A172 (cell line): ENCODE measurements at regions not wholly inside any gene's neighbourhood (a gene's known extent, or its start where the extent isn't known, plus 50 kb on each side); places are given as distances from the start of the nearest gene placed in this dataset.
A peak's percentile ranks its signal among the peaks of the same experiment; 100 is the strongest.
"Not testable (repeated sequence)": the region's sequence is repeated elsewhere in the genome, so short reads cannot be mapped to it uniquely, and the experiment has no call there.

Experiments used
- DNase-seq: peaks from one replicate; pipeline ENCODE4 v3.0.0-alpha.2; 2015; ENCODE audit warnings: low spot score

DNA sequence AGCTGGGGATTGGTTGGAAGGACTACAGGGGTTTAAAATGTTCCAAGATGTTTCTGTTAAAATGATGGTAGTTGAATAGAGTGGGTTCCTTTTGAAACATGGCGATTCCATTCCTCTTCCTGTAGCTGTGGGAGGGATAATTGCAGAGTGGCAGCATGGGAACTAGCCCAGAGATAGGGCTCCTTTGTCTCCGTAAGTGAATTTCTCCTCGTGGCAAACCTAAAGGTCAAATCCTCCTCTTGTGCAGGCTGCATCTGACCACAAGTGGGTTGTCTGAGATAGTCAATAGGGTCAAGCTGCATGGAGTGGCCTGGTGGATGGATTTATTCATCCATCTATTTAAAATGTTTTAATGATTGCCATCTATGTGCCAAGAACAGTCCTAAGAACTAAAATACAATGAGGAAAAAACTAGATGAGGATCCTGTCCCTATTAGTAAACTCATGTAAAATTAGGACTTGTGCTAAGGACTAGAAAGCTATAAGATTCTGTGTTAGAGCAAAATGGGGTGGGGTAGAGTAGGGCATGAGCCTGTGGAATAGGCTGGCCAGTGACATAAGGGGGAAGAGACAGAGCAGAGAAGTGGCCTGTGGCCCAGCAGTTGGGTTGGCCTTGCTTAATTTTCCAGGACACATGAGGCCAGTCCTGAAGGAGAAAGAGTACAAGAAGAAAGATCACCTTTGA is 89.1 kb upstream of the IVNS1ABP start:
- no peak for DNase-seq

DNA sequence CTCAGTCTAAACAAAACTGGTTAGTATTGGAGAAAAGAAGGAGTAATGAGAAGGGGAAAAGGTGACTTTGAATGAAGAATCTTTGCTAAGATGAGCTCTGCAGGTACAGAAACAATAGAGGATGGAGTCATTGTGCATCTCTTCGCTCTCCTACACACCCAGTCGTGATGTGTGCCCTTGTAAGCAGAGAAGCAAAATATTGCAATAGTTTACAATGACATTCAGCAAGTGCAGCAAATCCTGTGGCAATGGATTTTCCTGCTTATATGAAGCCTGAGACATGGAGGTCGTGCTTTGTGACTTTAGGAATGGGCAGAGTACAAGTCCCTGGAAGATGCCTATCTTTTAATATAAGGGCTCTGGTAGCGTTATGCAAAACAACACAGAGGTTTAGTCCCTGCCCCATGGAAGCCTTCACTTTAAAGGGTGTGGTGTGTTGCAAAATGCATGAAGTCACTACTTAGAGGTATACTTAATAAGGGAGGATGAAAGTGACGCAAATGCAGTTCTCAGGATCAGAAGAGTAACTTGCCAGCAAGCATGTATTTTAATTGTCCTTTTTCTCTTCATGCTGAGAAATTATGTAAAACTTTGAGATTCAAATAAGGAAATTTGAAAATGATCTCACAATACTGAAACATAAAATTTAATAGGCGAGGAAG is 88.0 kb upstream of the IVNS1ABP start:
- DNase-seq, result no peak

DNA sequence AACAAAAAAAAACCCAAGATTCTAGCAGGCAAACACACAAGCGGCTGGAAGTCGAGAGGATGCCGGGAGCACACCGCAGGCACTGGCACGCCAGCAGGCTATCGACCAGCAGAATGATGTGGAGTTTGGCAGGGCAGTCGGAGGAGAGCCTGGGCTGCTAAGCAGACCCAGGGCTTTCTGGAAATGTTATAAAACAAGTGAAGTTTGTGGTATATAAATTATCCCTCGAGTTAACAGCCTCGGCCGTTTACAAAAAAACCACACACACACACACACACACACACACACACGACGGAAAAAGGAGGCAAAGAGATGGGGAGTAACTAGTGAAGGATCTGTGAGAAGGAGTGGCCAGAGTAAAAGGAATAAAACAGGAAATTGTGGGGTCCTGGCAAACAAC is 87.2 kb upstream of the IVNS1ABP start:
- no peak for DNase-seq

DNA sequence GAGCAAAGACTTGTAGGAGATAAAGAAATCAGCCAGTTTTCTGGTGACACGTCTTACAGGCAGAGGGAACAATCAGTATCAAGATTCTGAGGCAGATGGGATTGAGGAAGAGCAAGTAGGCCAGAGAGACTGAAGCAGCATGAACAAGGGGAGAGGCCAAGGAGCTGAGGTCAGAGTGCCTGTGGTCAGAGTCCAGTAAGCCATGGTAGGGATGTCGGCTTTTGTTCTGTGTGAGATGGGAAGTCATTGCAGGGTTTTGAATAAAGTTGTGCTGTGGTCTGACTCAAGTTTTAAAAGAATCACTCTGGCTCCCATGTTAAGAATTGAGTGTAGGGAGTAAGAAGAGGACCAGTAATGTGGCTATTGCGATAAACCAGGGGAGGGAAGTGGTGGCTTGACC is 85.9 kb upstream of the IVNS1ABP start:
- DNase-seq, result no peak

DNA sequence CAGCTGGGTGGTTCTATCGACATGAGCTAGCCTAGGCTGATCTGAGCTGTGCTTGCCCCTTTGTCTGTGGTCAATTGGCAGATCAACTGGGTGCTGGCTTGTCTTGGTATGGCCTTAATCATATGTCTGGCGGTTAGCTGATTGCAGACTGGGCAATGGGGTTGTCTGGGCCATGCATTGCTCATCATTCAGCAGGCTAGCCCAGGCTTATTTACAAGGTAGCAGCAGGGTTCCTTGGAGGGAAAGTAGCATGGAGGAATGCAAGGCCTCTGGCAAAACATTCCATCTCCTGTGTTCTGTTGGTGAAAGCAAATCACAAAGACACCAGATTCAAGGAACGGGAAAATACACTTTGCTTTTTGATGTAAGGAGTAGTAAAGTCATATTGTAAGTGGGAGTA is 84.0 kb upstream of the IVNS1ABP start:
- DNase-seq, result peak; percentile 82

DNA sequence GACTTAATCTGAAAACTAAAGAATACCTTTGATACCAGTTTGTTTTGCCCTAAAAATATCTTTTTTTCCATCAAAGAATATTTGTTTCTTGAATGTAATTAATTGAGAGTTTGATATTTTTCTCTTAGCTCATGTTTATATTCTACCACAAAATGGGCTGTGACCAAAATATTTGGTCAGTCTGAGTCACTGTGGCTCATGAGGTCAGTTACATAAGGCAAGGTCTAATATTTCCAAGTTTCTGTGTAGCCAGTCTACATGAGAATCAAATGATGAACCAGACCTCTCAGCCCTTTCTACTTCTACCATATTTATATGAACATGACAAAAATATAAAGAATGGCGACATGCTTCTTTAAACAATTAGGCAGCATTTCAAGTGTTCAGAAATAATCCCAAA is 83.0 kb upstream of the IVNS1ABP start:
- DNase-seq, result peak; percentile 60

DNA sequence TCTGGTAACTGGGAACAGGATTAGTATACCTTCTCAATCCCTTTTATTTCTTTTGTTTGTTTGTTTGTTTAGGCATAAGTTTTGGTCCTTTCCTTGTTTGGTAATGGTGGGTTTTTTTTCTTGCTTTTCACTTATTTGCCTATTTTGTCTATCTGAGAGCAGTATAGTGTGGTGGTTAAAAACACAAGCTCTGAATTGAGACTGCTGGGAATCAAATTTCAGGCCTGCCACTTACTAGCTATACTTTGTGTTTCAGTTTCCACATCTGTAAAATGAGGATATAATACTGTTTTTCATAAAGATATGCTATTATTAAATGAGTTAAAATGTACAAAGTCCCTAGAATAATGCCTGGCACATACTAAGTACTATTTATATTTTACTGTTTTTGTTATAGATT is 81.6 kb upstream of the IVNS1ABP start:
- DNase-seq, result no peak

DNA sequence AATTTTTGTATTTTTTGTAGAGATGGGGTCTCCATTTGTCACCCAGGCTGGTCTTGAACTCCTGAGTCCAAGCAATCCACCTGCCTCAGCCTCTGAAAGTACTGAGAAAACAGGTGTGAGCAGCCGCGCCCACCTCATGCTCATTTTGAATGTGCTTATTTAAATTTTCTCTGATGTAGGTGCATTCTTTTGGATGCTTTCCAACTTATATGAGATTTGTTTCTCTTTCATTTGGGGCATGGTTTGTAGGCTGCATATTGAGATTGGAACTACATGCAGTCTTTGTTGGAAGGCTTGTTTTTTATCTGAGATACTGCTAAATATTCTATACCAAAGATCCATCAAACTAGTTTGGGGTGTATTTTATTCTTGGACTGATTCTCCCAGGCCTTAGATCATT is 81.0 kb upstream of the IVNS1ABP start:
- DNase-seq, result no peak

DNA sequence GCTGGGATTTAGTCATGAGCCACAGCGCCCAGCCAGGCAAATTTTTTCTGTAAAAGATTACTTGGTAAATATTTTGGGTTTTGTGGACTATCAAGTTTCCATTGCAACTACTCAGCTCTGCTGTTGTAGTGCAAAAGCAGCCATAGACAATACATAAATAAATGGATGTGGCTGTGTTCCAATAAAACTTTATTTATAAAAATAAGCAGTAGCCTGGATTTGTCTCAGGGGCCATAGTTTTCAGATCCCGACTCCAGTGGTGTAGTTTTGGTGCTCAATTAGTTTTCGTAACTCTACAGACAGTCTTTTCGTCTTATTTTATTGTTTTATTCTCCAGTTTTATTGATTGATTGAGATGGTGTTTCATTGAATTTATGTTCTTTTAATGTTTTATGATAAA is 80.1 kb upstream of the IVNS1ABP start:
- no peak for DNase-seq

DNA sequence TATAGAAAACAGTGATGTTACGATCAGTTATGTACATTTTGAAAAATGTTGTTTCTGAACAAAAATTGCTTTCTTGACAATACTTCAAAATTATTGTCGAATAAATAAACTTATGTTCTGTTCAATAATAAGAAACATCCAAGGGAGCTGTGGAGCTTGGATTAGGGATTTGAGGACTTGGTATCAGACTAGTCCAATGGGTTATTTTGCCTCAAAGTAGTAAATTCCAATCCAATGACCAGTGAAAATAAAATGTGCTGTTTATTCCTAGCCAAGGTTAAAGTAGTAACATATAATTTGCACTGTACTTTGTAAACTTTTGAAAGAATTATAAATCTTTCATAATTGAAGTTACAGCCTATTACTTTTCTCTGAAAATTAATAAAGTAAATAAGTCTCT is 79.1 kb upstream of the IVNS1ABP start:
- no peak for DNase-seq

DNA sequence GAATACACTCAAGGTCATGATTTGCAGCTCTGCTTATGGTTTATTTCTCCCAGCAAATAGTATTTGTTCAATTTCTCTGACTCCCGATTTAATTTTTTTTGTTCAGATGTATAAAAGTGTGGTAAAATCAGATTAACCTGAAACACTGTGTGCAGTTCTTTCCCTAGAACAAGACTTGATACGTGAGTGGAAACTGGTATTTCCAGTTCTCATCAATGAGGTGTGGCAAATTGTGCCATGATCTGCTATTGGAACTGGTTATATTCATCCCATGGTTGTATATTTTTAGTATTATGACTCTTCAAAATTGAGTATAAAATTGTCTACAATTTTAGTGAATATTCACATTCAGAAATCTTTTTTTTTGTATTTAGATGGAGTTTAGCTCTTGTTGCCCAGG is 76.8 kb upstream of the IVNS1ABP start:
- no peak for DNase-seq

DNA sequence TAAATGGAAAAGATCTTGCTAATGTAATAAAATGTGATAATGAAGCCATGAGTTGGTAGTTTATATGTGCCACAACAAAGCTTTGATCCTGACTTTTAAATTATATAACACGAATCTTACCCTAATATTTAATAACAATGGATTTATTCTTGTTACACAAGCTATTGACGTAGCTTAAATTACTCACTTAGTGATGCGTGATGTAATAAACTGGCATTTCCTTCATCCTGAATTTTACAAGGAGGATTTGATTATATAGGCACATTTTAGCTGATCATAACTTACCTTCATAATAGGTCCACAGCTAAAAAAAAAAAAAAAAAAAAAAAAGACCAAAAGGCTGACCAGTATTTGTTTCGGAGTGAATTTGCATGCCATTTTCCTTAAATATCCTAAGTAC is 76.2 kb upstream of the IVNS1ABP start:
- no peak for DNase-seq

DNA sequence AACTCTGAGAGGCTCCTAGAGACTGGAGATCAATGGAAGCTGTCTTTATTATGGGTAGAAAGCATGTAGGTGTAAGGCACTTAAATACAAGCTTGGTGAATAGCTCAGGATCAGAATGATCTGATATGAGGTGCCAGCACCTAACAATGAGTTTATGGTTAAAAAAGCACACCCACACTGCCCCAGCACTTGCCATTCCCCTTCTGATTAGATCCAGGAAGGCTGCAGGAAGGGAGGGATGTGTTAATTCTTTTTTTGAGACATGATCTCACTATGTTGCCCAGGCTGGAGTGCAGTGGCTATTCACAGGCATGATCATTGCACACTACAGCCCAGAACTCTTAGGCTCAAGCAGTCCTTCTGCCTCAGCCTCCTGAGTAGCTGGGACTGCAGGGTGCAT is 71.8 kb upstream of the IVNS1ABP start:
- DNase-seq, result no peak

DNA sequence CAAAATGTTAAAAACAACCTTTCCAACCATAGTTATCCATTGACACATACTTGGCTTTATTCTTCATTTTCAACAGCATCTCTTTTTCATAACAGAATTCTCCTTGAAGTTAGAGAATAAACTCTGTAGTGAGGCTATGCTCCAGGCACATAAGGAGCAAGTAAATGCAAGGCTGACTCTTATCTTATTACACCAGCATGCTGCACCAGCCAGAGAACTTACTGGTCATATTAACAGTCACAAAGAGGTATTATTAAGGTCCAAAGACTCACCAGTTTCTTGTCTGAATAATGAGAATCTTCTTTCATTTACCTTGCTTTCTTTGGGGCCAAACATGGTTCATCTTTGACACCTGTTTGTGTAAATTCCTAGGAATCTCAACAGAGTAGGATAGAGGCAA is 71.3 kb upstream of the IVNS1ABP start:
- DNase-seq, result no peak

DNA sequence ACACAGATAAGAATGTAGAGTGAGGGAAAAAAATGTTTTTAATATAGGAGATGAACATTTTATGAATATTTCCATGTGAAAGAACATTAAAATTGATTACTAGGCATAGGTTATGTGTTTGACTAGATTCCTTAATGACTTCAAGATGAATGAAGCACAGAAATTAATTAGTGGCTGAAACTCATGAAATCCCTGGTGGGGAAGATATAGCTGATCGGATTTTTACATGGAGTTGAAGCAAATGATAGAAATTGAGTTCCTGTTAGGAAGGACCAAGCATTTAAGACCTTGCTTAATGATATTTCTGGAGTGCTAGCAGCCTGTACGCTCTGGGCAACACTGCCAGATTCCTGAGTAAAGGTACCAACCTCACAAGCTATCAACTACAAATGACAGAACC is 68.9 kb upstream of the IVNS1ABP start:
- DNase-seq, result no peak

DNA sequence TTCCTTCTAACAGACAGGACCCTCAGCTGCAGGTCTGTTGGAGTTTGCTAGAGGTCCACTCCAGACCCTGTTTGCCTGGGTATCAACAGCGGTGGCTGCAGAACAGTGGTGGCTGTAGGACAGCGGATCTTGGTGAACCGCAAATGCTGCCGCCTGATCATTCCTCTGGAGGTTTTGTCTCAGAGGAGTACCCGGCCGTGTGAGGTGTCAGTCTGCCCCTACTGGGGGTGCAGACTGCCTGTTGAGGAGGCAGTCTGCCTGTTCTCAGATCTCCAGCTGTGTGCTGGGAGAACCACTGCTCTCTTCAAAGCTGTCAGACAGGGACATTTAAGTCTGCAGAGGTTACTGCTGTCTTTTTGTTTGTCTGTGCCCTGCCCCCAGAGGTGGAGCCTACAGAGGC is 66.8 kb upstream of the IVNS1ABP start:
- not testable (repeated sequence) for DNase-seq

DNA sequence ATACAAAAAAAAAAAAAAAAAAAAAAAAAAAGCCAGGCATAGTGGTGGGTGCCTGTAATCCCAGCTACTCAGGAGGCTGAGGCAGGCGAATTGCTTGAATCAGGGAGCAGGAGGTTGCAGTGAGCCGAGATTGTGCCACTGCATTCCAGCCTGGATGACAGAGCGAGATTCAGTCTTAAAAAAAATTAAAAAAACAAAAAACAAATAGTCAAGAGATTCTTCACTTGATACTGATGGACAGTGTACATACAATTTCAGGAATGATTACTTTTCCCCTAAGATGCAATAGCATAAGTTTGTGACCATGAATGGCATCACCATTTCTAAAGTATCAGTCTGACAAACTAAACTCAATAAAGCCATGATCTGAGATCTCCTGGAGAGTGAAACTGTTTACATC is 60.8 kb upstream of the IVNS1ABP start:
- DNase-seq, result no peak

DNA sequence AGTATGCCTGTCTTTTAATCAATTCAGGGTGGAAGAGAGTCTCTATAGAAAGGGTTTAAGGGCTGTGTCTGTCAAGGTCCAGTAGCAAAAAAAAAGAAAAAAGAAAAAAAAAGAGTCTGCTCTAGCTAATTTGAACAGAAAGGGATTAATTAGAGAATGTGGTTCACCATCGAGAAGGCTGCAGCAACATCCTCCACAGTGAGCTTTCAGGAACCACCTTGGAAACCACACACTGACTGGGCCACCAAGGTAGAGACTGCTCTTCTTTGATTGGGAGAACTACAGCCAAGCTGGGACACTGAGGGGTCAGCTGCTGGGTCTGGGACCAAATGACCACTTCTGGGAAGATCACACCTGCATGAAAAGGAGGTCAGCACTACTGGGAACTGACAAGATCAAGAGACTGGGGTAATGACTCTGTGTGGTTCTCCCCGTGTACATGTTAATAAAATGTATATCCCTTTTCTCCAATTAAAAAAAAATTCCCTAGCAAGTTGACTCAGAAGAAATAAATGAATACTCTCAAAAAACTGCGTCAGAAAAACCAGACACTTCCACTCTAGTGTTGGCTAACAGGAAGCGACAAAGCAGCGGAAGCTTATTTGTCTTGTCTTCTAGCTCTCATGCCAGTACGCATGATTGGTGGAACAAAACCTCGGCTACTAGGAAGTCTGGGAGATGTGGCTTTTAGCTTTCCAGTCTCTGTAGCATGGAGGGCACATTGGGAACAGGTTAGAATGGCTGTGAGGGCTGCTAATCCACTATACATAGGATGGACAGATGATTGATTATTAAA is 60.0 kb upstream of the IVNS1ABP start:
- peak; percentile 55 for DNase-seq

DNA sequence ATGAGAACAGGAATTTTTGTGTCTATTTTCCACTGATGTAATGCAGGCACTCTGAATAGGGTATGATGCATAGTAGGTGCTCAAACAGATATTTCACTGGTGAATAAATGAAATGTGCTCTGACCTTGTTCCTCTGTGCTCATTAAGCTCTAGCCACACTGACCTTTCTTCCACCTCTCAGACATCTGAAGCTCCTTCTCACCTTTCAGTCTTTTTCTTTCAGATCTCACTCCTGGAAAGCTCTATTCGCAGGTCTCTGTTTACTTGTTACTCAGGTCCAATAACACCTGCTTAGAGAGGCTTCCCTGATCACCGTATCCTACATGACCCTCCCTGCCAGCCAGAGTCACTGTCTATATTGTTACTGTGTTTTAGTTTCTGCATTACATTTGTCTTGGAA is 59.2 kb upstream of the IVNS1ABP start:
- DNase-seq, result no peak

DNA sequence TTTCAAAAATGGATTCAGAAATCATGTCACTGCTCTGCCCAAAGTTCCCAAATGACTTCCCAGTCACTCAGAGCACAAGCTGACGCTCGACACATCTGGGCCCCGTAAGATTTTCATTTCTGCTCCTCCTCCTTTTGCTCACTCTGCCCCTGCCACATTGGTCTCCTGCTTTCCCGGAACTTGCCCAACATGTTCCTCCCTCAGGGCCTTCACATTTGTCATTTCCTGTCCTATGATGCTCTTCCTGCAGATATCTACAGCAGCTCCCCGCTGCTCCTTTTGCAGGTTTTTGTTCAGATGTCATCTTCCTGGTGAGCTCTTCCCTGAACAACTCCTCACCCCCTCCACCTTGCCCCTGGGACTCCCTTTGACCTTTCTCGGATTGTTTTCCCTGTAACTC is 58.5 kb upstream of the IVNS1ABP start:
- DNase-seq, result peak; percentile 40

DNA sequence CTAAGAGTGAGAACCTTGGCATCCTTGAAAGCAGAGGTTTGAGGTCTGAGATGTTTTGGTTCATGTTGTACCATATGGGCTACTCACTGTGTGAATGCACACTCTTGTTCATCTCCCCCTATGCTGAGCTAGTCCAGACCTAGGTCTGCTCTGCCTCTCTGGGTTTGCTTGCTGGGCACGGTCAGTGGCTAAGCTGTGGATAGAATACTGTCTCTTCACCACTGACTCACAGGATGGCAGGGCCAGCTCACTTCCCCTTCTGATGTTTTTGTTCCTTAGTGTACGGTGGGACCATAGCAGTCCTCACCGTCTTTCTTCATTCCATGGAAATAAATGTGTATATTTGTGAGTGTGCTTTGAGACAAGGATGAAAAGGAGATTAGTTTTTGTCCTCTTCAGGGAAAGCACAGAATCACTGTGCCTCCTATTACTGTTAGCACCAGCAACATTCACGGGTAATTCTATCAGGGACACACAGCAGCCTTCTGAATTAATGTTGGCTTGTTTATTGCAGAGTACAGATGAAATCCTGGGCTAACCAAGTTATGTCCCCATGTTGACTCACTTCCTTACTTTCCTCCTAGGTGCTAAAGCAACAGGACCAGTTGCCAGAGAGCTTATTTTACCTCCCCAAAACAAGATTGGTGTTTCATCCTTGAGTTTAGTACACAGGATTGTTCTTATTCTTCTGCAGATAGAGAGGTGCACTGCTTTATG is 56.9 kb upstream of the IVNS1ABP start:
- DNase-seq, result peak; percentile 62

DNA sequence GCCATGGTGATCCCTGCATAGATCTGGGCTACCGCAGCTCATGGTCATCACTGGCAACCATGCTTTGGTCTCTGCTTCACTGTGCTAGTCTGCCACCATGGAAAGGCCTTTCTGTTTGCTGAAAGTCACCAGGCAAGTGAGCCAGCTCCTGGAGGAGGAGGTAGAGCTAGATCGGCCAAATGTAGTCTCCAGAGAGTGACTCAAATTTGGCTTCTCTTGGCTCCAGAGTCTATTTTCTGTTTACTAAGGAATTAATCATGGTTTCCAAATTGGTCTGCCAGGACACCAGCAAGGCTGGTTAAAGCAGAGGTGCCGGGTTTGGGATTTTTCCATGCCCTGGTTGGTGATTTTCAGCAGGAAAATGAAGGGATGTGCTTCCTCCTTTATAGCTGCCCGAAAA is 52.7 kb upstream of the IVNS1ABP start:
- no peak for DNase-seq
